Loucy (cell line): ENCODE measurements at regions not wholly inside any gene's neighbourhood (a gene's known extent, or its start where the extent isn't known, plus 50 kb on each side); places are given as distances from the start of the nearest gene placed in this dataset.

Experiments
- H2AFZ ChIP-seq: fragments of 200-600 bp; sonication (generic); 2 replicates; pipeline ENCODE4 v1.6.0; 2016; ENCODE audit warnings: antibody characterized with exemption, mild to moderate bottlenecking, low read length, moderate library complexity
- H3F3A ChIP-seq: fragments of 200-600 bp; 2 replicates; pipeline ENCODE4 v1.6.0; 2016; ENCODE audit warnings: antibody characterized with exemption, low read depth, mild to moderate bottlenecking
- H3K27me3 ChIP-seq: fragments of 200-600 bp; sonication (generic); 2 replicates; pipeline ENCODE4 v1.6.1; 2014; ENCODE audit warnings: low read length, mild to moderate bottlenecking; ENCODE audit not compliant: insufficient read depth, poor library complexity, severe bottlenecking
- H3K36me3 ChIP-seq: fragments of 200-600 bp; sonication (generic); 2 replicates; pipeline ENCODE4 v1.6.1; 2016; ENCODE audit warnings: low read length; ENCODE audit not compliant: insufficient read depth
- H3K4me1 ChIP-seq: fragments of 200-600 bp; sonication (generic); 2 replicates; pipeline ENCODE4 v1.5.1; 2014; ENCODE audit warnings: low read length, mild to moderate bottlenecking; ENCODE audit not compliant: insufficient read depth, poor library complexity, severe bottlenecking
- H3K4me2 ChIP-seq: fragments of 200-600 bp; sonication (generic); 2 replicates; pipeline ENCODE4 v1.6.0; 2014; ENCODE audit warnings: antibody characterized with exemption, low read length, low read depth, mild to moderate bottlenecking; ENCODE audit not compliant: poor library complexity, severe bottlenecking
- H3K4me3 ChIP-seq: fragments of 200-600 bp; sonication (generic); 2 replicates; pipeline ENCODE4 v1.5.1; 2014; ENCODE audit warnings: low read length, mild to moderate bottlenecking, mixed read lengths; ENCODE audit not compliant: poor library complexity, severe bottlenecking
- H3K79me2 ChIP-seq: fragments of 200-600 bp; sonication (generic); 2 replicates; pipeline ENCODE4 v1.6.1; 2014; ENCODE audit warnings: low read length; ENCODE audit not compliant: insufficient read depth
- H3K9ac ChIP-seq: fragments of 200-600 bp; sonication (generic); 2 replicates; pipeline ENCODE4 v1.6.0; 2014; ENCODE audit warnings: mild to moderate bottlenecking, low read depth, low read length, moderate library complexity; ENCODE audit not compliant: poor library complexity, severe bottlenecking
- H3K9me2 ChIP-seq: fragments of 200-600 bp; sonication (generic); replicated peaks from 2 replicates; pipeline ENCODE4 v1.6.1; 2016; ENCODE audit warnings: low read depth, low read length, mixed read lengths
- H3K9me3 ChIP-seq: fragments of 200-600 bp; sonication (generic); 2 replicates; pipeline ENCODE4 v1.6.1; 2014; ENCODE audit warnings: mild to moderate bottlenecking, antibody characterized with exemption, low read length, low read depth; ENCODE audit not compliant: insufficient read depth
- H4K20me1 ChIP-seq: fragments of 200-600 bp; sonication (generic); 2 replicates; pipeline ENCODE4 v1.6.0; 2014; ENCODE audit warnings: antibody characterized with exemption, low read length, mild to moderate bottlenecking; ENCODE audit not compliant: insufficient read depth, poor library complexity, severe bottlenecking
- EZH2phosphoT487 ChIP-seq: fragments of 200-600 bp; IDR thresholded peaks from 2 replicates; pipeline ENCODE4 v1.6.1; 2018; ENCODE audit warnings: antibody characterized with exemption, mild to moderate bottlenecking, moderate library complexity, borderline replicate concordance
- TF ChIP-seq, protein P1 (sequence below): fragments of 200-600 bp; sonication (generic); conservative IDR thresholded peaks from 2 replicates; pipeline ENCODE4 v1.5.1; 2014; ENCODE audit warnings: mild to moderate bottlenecking, antibody characterized with exemption, low read length

DNA sequence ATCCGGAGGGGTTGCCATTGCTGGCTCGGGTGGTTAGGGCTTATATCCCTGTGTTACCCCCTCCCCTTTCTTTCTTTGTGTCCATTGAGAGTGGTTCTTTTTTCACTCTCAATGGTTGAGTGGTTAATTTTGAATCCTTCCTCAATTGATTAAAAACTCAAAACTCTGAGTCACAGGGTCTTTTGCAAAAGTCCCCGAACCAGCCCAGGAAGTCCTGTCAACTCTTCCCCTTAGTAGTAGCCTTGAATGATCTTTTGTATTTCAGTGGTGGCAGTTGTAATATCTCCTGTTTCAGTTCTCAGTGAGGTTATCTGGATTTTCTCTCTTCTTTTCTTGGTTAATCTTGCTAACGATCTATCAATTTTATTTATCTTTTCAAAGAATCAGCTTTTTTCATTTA, 170.0 kb upstream of the GYPA start:
- no peak overlapping the region for H3K4me3 ChIP-seq
- H3K4me1 ChIP-seq = no peaks in the 10 kb centered on the region
- no peaks in the 10 kb centered on the region for H3K79me2 ChIP-seq
- H3K9me3 ChIP-seq = peaks cover 16% of the 10 kb centered on the region; the same call in 1 of the 2 replicates
- no peak overlapping the region for H3K4me2 ChIP-seq
- H3K27me3 ChIP-seq = no peaks in the 10 kb centered on the region
- TF ChIP-seq, protein P1, sequence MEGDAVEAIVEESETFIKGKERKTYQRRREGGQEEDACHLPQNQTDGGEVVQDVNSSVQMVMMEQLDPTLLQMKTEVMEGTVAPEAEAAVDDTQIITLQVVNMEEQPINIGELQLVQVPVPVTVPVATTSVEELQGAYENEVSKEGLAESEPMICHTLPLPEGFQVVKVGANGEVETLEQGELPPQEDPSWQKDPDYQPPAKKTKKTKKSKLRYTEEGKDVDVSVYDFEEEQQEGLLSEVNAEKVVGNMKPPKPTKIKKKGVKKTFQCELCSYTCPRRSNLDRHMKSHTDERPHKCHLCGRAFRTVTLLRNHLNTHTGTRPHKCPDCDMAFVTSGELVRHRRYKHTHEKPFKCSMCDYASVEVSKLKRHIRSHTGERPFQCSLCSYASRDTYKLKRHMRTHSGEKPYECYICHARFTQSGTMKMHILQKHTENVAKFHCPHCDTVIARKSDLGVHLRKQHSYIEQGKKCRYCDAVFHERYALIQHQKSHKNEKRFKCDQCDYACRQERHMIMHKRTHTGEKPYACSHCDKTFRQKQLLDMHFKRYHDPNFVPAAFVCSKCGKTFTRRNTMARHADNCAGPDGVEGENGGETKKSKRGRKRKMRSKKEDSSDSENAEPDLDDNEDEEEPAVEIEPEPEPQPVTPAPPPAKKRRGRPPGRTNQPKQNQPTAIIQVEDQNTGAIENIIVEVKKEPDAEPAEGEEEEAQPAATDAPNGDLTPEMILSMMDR = no peak
- TF ChIP-seq EZH2phosphoT487 = no peak
- H3K9me2 ChIP-seq = no peaks in the 10 kb centered on the region
- H3K9ac ChIP-seq = no peak overlapping the region
- H4K20me1 ChIP-seq = no peaks in the 10 kb centered on the region
- no peak overlapping the region for H2AFZ ChIP-seq
- no peaks in the 10 kb centered on the region for H3K36me3 ChIP-seq
- H3F3A ChIP-seq = no peaks in the 10 kb centered on the region

DNA sequence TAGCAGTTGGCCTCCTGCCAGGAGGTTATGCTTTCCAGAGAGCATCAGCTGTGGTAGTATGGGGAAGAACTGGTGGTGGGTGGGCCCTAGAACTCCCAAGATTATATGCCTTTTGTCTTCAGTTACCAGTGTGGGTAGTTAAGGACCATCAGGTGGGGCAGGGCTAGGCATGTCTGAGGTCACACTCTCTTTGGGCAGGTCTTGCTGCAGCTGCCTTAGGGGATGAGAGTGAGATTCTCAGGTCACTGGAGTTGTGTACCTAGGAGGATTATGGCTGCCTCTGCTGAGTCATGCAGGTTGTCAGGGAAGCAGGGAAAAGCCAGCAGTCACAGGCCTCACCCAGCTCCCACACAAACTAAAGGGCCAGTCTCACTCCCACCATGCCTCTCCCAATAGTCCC, 172.9 kb upstream of the GYPA start:
- Histone ChIP-seq H3K4me2 (no peak overlapping the region), H3K79me2 (no peaks in the 10 kb centered on the region), H3F3A (no peaks in the 10 kb centered on the region), H3K9me3 (peaks cover 19% of the 10 kb centered on the region; the same call in 1 of the 2 replicates), H3K9me2 (no peaks in the 10 kb centered on the region), H3K4me3 (no peak overlapping the region), H2AFZ (no peak overlapping the region), H3K4me1 (no peaks in the 10 kb centered on the region), H3K36me3 (no peaks in the 10 kb centered on the region), H3K27me3 (no peaks in the 10 kb centered on the region), H3K9ac (no peak overlapping the region), H4K20me1 (no peaks in the 10 kb centered on the region)
- TF ChIP-seq, protein P1 = no peak
- TF ChIP-seq EZH2phosphoT487 = no peak

DNA sequence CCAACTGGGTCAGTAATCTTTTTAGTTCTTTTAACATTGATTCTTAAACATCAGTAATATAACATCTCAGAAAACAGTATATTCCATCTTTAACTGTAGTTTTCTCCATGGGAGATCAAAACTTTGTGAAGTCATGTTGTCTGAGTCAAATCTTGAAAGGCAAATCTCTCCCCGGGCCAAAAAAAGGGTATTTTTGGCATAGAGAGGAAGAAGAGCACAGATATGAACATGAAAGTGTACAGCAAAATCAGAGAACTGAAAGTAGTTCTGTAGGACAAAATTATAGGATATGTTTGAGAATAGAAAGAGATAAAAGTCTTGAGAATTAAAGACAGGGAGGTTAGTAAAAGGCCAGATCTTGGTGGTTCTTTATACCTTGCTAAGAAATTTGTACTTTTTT, 176.4 kb upstream of the GYPA start:
- Histone ChIP-seq H3K9me2 (no peaks in the 10 kb centered on the region), H3K9me3 (peaks cover 19% of the 10 kb centered on the region; the same call in 1 of the 2 replicates), H4K20me1 (no peaks in the 10 kb centered on the region), H3F3A (no peaks in the 10 kb centered on the region), H3K4me2 (no peak overlapping the region), H3K9ac (no peak overlapping the region), H3K27me3 (no peaks in the 10 kb centered on the region), H3K4me1 (no peaks in the 10 kb centered on the region), H3K79me2 (no peaks in the 10 kb centered on the region), H3K4me3 (no peak overlapping the region), H3K36me3 (no peaks in the 10 kb centered on the region), H2AFZ (no peak overlapping the region)
- TF ChIP-seq EZH2phosphoT487 = no peak
- TF ChIP-seq, protein P1 = no peak
